ENCODE measurements at regions not wholly inside any gene's neighbourhood (a gene's known extent, or its start where the extent isn't known, plus 50 kb on each side); places are given as distances from the start of the nearest gene placed in this dataset.

DNA sequence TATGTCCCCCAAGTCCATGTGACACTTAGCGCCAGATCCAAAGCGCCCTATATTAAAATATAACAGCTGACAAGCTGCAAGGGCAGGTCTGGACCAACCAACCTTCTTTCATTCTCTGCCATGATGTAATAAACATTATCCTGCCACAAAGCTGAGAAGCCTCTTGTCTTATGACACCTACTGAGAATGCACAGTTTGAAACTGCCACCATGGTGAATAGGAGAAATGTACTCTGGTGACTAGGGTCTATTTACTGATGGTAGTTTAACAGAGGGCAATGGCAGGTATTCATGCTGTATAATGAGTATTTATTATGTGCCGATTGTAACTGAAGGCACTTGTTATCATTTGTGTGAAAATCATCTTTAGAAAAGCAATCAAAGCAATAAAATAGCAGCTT, 634.0 kb downstream of the OTOL1 start:
- TF ChIP-seq, protein P1, sequence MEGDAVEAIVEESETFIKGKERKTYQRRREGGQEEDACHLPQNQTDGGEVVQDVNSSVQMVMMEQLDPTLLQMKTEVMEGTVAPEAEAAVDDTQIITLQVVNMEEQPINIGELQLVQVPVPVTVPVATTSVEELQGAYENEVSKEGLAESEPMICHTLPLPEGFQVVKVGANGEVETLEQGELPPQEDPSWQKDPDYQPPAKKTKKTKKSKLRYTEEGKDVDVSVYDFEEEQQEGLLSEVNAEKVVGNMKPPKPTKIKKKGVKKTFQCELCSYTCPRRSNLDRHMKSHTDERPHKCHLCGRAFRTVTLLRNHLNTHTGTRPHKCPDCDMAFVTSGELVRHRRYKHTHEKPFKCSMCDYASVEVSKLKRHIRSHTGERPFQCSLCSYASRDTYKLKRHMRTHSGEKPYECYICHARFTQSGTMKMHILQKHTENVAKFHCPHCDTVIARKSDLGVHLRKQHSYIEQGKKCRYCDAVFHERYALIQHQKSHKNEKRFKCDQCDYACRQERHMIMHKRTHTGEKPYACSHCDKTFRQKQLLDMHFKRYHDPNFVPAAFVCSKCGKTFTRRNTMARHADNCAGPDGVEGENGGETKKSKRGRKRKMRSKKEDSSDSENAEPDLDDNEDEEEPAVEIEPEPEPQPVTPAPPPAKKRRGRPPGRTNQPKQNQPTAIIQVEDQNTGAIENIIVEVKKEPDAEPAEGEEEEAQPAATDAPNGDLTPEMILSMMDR (conservative IDR thresholded peaks at IDR 0.05): no peak
- no peak for DNase-seq (ENCODE audit: low read depth, low spot score)
- H3K36me3 Mint-ChIP-seq (ENCODE audit: low read depth): no peaks in the 10 kb centered on the region
- no peak overlapping the region for H3K27ac Mint-ChIP-seq (ENCODE audit: unreplicated experiment)
- no peaks in the 10 kb centered on the region for H3K9me3 Mint-ChIP-seq
- H3K27me3 Mint-ChIP-seq (ENCODE audit: low read depth): no peaks in the 10 kb centered on the region
- H3K4me1 Mint-ChIP-seq: no peaks in the 10 kb centered on the region
- H3K4me3 Mint-ChIP-seq: no peak overlapping the region

GRCh38 chr3:162132981-162133380, 636.4 kb downstream of the OTOL1 start:
- Mint-ChIP-seq H3K9me3 (no peaks in the 10 kb centered on the region), H3K27me3 (ENCODE audit: low read depth) (no peaks in the 10 kb centered on the region), H3K27ac (ENCODE audit: unreplicated experiment) (no peak overlapping the region), H3K36me3 (ENCODE audit: low read depth) (no peaks in the 10 kb centered on the region), H3K4me1 (no peaks in the 10 kb centered on the region), H3K4me3 (no peak overlapping the region)
- no peak for DNase-seq (ENCODE audit: low read depth, low spot score)
- TF ChIP-seq, protein P1 (conservative IDR thresholded peaks at IDR 0.05): no peak

DNA sequence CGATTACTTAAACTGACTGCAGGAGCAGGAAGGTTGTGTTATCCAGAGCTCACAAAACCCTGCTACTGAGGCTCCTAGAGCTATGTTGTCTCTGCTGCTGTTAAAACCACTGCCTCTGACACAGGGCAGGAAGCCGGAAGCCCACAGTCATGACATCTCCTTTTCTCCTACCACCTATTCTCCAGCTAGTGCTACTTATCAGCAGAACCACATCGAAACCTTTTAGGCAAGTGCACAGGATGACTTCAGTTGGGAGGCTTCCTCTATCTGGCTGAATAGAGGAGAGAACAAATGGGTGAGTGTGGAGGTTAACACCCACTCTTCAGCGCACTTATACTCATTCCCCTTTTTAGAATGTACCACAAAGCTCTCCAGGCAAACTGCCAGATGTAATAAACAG, 638.0 kb downstream of the OTOL1 start:
- Mint-ChIP-seq H3K4me1 (no peaks in the 10 kb centered on the region), H3K36me3 (ENCODE audit: low read depth) (no peaks in the 10 kb centered on the region), H3K9me3 (no peaks in the 10 kb centered on the region), H3K27ac (ENCODE audit: unreplicated experiment) (no peak overlapping the region), H3K27me3 (ENCODE audit: low read depth) (no peaks in the 10 kb centered on the region), H3K4me3 (no peak overlapping the region)
- DNase-seq (ENCODE audit: low read depth, low spot score): no peak
- TF ChIP-seq, protein P1 (conservative IDR thresholded peaks at IDR 0.05): no peak

DNA sequence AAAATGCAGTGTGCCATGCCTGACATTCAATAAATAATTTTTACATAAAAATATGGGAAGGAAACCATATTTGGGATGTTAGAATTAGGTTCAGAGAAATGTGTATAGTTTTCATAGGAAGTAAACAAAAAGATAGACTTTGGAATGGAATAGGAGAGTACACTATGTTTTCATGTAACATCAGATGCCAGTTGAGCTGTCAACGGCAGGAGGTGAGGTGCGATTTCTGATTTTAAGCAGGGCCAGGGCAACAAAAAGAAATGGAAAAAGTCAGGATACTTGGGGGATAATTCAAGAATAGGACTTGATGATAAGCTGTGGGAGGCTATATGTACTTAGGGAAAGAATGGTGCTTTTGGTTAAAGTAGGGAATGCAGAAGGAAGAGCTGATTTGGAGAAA, 639.5 kb downstream of the OTOL1 start:
- no peak for DNase-seq (ENCODE audit: low read depth, low spot score)
- no peaks in the 10 kb centered on the region for H3K4me1 Mint-ChIP-seq
- H3K4me3 Mint-ChIP-seq: no peak overlapping the region
- H3K9me3 Mint-ChIP-seq: no peaks in the 10 kb centered on the region
- H3K27ac Mint-ChIP-seq (ENCODE audit: unreplicated experiment): no peak overlapping the region
- no peaks in the 10 kb centered on the region for H3K36me3 Mint-ChIP-seq (ENCODE audit: low read depth)
- no peaks in the 10 kb centered on the region for H3K27me3 Mint-ChIP-seq (ENCODE audit: low read depth)
- TF ChIP-seq, protein P1 (conservative IDR thresholded peaks at IDR 0.05): no peak

GRCh38 chr3:162138509-162138908, 641.9 kb downstream of the OTOL1 start:
- H3K36me3 Mint-ChIP-seq (ENCODE audit: low read depth): no peaks in the 10 kb centered on the region
- H3K27ac Mint-ChIP-seq (ENCODE audit: unreplicated experiment): no peak overlapping the region
- no peaks in the 10 kb centered on the region for H3K4me1 Mint-ChIP-seq
- H3K27me3 Mint-ChIP-seq (ENCODE audit: low read depth): no peaks in the 10 kb centered on the region
- DNase-seq (ENCODE audit: low read depth, low spot score): no peak
- no peak overlapping the region for H3K4me3 Mint-ChIP-seq
- H3K9me3 Mint-ChIP-seq: no peaks in the 10 kb centered on the region
- TF ChIP-seq, protein P1 (conservative IDR thresholded peaks at IDR 0.05): no peak

DNA sequence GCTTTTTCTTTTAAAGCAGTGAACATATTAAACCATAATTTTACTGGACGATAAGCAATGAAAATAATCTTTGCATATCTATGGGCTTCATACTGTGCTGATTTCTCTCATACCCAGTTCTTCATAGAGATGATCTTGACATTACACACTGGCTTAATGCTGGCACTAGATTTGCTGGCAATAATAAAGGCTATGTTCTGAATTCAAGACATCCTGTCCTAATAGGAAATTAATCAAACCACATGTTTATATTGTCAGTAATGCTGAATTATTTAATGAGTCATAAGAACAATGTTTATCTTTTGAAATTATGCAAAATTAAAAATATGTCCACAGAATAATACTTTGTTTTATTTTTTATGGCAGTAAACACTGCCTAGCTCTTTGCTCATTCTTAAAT, 643.2 kb downstream of the OTOL1 start:
- Mint-ChIP-seq H3K4me1 (no peaks in the 10 kb centered on the region), H3K36me3 (ENCODE audit: low read depth) (no peaks in the 10 kb centered on the region), H3K27ac (ENCODE audit: unreplicated experiment) (no peak overlapping the region), H3K27me3 (ENCODE audit: low read depth) (no peaks in the 10 kb centered on the region), H3K9me3 (no peaks in the 10 kb centered on the region), H3K4me3 (no peak overlapping the region)
- DNase-seq (ENCODE audit: low read depth, low spot score): no peak
- TF ChIP-seq, protein P1 (conservative IDR thresholded peaks at IDR 0.05): no peak

Data from neural crest cell (in vitro differentiated cells).